ENCODE measurements at regions not wholly inside any gene's neighbourhood (a gene's known extent, or its start where the extent isn't known, plus 50 kb on each side); places are given as distances from the start of the nearest gene placed in this dataset.

GRCh38 chr16:62620275-62620674 lies 584.0 kb upstream of the CDH8 start:
- no peak for DNase-seq
- no peaks in the 10 kb centered on the region for H3K36me3 ChIP-seq (replicated peaks; ENCODE audit: insufficient read depth, low read length)

GRCh38 chr16:62615526-62615925 lies 579.3 kb upstream of the CDH8 start:
- H3K36me3 ChIP-seq (replicated peaks; ENCODE audit: insufficient read depth, low read length), result no peaks in the 10 kb centered on the region
- no peaks in the 10 kb centered on the region for H3K9me2 ChIP-seq (replicated peaks; ENCODE audit: insufficient read depth, low read length)
- no peaks in the 10 kb centered on the region for H3K79me2 ChIP-seq (ENCODE audit: low read length)

More at GRCh38 chr16:62620275-62620674, 584.0 kb upstream of the CDH8 start:
- TF ChIP-seq EZH2 (optimal IDR thresholded peaks at IDR 0.05; ENCODE audit: low read depth, low read length) (no peak), EZH2phosphoT487 (IDR thresholded peaks at IDR 0.05; ENCODE audit: low read length) (no peak), CTCF (IDR thresholded peaks at IDR 0.05; ENCODE audit: low read length) (no peak)
- Histone ChIP-seq H3F3A (ENCODE audit: insufficient read depth, low read length) (no peaks in the 10 kb centered on the region), H2AFZ (ENCODE audit: low read length) (no peak overlapping the region), H3K4me2 (ENCODE audit: low read depth, low read length) (no peak overlapping the region), H3K27ac (ENCODE audit: low read length) (no peak overlapping the region), H4K20me1 (ENCODE audit: insufficient read depth, low read length) (no peaks in the 10 kb centered on the region), H3K27me3 (replicated peaks; ENCODE audit: insufficient read depth, low read length) (no peaks in the 10 kb centered on the region), H3K9me3 (replicated peaks; ENCODE audit: insufficient read depth, low read length) (no peaks in the 10 kb centered on the region), H3K79me2 (ENCODE audit: low read length) (no peaks in the 10 kb centered on the region), H3K9me2 (replicated peaks; ENCODE audit: insufficient read depth, low read length) (no peaks in the 10 kb centered on the region), H3K9ac (ENCODE audit: low read length) (no peak overlapping the region), H3K4me3 (ENCODE audit: low read length) (no peak overlapping the region), H3K4me1 (ENCODE audit: low read length) (no peaks in the 10 kb centered on the region)

GRCh38 chr16:62610291-62610690 lies 574.1 kb upstream of the CDH8 start:
- H3K36me3 ChIP-seq (replicated peaks; ENCODE audit: insufficient read depth, low read length), result no peaks in the 10 kb centered on the region
- no peak overlapping the region for H3K9ac ChIP-seq (ENCODE audit: low read length)
- H3K9me3 ChIP-seq (replicated peaks; ENCODE audit: insufficient read depth, low read length), result no peaks in the 10 kb centered on the region
- H2AFZ ChIP-seq (ENCODE audit: low read length), result no peak overlapping the region
- H3K27ac ChIP-seq (ENCODE audit: low read length), result no peak overlapping the region
- H3K79me2 ChIP-seq (ENCODE audit: low read length), result no peaks in the 10 kb centered on the region
- H3K9me2 ChIP-seq (replicated peaks; ENCODE audit: insufficient read depth, low read length), result no peaks in the 10 kb centered on the region
- no peaks in the 10 kb centered on the region for H3K27me3 ChIP-seq (replicated peaks; ENCODE audit: insufficient read depth, low read length)
- H3K4me2 ChIP-seq (ENCODE audit: low read depth, low read length), result no peak overlapping the region
- no peak for DNase-seq
- TF ChIP-seq EZH2phosphoT487 (IDR thresholded peaks at IDR 0.05; ENCODE audit: low read length) (no peak), EZH2 (optimal IDR thresholded peaks at IDR 0.05; ENCODE audit: low read depth, low read length) (no peak), CTCF (IDR thresholded peaks at IDR 0.05; ENCODE audit: low read length) (no peak)
- H4K20me1 ChIP-seq (ENCODE audit: insufficient read depth, low read length), result no peaks in the 10 kb centered on the region
- H3K4me3 ChIP-seq (ENCODE audit: low read length), result no peak overlapping the region
- no peaks in the 10 kb centered on the region for H3K4me1 ChIP-seq (ENCODE audit: low read length)
- no peaks in the 10 kb centered on the region for H3F3A ChIP-seq (ENCODE audit: insufficient read depth, low read length)

More at GRCh38 chr16:62615526-62615925, 579.3 kb upstream of the CDH8 start:
- Histone ChIP-seq H3K4me1 (ENCODE audit: low read length) (no peaks in the 10 kb centered on the region), H4K20me1 (ENCODE audit: insufficient read depth, low read length) (no peaks in the 10 kb centered on the region), H3F3A (ENCODE audit: insufficient read depth, low read length) (no peaks in the 10 kb centered on the region), H3K27ac (ENCODE audit: low read length) (no peak overlapping the region), H3K4me2 (ENCODE audit: low read depth, low read length) (no peak overlapping the region), H3K4me3 (ENCODE audit: low read length) (no peak overlapping the region), H3K9ac (ENCODE audit: low read length) (no peak overlapping the region), H2AFZ (ENCODE audit: low read length) (no peak overlapping the region), H3K27me3 (replicated peaks; ENCODE audit: insufficient read depth, low read length) (no peaks in the 10 kb centered on the region), H3K9me3 (replicated peaks; ENCODE audit: insufficient read depth, low read length) (no peaks in the 10 kb centered on the region)
- DNase-seq, result no peak
- TF ChIP-seq EZH2 (optimal IDR thresholded peaks at IDR 0.05; ENCODE audit: low read depth, low read length), result no peak
- no peak for TF ChIP-seq CTCF (IDR thresholded peaks at IDR 0.05; ENCODE audit: low read length)
- no peak for TF ChIP-seq EZH2phosphoT487 (IDR thresholded peaks at IDR 0.05; ENCODE audit: low read length)
